Embryonic facial prominence (tissue), 1 donor: ENCODE measurements at regions not wholly inside any gene's neighbourhood (a gene's known extent, or its start where the extent isn't known, plus 50 kb on each side); places are given as distances from the start of the nearest gene placed in this dataset.

Experiments
- DNase-seq: peaks from one replicate; pipeline ENCODE4 v3.0.0-alpha.2; 2016; ENCODE audit errors: extremely low spot score

- DNase-seq, result no peak
These were observed 283.7 kb upstream of the BRINP1 start for GRCh38 chr9:119652931-119653330.

GRCh38 chr9:119649205-119649604 is 280.0 kb upstream of the BRINP1 start:
- no peak for DNase-seq

DNA sequence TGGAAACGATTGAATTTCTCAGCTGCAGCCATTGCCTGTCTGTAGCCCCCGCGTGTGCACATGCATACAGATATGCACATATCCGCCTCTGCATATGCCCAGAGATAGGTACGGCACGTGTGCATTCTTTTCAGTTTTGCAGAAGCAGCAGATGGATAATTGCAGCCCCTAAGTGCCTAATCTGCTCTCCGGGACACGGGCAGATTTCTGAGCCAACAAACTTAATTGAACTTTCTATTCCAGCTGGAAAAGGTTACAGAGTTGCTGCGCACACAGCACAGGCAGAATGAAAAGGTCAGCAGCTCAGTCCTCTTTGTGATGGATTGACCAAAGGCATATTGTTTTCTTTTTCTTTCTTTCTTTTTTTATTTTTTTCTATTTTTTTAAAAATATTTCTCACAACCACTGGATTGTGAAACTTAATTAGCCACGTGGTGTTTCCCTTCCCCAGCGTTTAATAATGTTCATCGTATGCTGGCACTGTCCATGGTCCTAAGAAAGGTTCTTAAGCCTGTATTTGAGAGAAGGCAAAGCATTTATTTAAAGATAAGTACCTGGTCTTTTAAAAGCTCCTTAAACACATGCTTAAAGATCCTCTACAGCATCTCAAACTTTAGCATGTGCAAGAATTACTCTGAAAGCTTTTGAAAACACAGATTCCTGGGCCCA is 270.2 kb upstream of the BRINP1 start:
- DNase-seq, result peak; percentile 35

DNA sequence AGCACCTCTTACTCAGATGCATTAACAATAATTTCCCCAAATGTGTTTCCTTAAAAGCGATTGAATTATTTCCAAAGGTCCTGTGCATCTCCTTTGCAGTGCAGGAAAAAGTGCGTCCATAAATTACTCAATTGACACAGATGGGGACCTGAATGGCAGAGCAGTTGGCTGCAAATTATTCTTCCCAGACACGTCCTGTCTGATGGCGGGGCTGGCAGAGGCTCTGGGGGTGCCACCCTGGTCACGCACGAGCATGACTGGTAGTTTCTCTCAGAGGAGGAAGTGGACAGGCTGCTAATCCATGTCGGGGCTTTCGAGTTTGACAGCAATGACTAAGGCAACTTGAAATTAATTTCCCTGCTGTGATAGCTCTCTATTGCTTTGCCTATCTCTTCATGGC is 264.8 kb upstream of the BRINP1 start:
- DNase-seq, result no peak

DNA sequence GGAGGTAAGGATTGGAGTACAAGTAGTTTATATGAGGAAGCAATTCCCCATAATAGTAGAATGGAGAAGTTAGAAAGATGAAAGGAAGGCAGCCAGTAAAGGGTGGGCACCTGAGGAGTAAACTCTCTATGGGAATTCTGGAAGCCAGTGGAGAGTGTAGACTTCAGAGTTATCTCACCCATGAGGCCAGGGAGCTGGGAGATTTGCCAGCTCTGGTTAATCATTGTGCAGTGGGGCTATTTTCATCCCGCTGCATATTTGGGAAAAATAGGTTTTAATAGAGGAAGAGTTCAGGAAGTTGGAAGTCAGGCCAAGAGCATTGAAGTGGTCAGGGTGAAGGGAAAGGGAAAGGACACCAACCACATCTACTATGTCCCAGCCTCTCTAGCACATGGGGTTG is 242.3 kb upstream of the BRINP1 start:
- no peak for DNase-seq

DNA sequence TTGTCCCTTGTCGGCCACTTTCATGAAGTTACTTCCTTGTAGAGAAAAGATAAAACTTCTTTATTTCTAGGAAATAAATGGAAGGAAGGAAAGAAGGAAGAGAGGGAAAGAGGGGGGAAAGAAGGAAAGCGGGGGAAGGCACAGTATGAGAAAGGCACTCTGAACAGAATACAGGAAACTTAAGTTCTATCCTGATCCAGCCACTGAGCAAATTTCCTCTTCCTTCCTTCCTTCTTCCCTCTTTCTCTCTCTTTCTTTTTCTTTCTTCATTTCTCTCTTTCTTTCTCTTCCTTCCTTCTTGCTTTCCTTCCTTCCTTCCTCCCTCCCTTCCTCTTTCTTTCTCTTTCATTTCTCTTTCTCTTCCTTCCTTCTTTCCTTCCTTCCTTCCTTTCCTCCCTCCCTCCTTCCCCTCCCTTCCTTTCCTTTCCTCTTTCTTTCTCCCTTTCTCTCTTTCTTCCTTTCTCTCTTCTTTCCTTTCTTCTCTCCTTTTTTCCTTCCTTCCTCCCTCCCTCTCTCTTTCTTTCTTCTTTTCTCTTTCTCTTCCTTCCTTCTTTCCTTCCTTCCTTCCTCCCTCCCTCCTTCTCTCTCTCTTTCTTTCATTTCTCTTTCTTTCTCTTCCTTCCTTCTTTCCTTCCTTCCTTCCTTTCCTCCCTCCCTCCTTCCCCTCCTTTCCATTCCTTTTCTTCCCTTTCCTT is 240.2 kb upstream of the BRINP1 start:
- DNase-seq, result no peak

DNA sequence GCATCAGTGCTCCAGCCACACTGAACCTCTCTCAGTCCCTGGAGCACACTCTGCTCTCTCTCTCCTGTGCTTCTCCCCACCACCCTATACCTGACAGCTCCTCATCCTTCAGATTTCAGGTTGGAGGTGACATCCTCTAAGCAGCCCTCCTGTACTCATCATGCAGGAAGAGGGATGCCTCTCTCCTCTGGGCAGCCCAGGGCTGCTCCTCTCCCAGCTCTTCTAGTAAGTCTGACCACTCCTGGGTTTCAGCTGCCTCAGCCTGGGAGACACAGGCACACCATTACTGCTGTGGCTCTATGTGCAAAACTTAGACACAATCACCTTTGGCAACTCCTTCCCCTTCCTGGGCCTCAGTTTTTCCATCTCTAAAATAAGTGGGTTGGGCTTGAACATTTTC is 232.4 kb upstream of the BRINP1 start:
- no peak for DNase-seq

DNA sequence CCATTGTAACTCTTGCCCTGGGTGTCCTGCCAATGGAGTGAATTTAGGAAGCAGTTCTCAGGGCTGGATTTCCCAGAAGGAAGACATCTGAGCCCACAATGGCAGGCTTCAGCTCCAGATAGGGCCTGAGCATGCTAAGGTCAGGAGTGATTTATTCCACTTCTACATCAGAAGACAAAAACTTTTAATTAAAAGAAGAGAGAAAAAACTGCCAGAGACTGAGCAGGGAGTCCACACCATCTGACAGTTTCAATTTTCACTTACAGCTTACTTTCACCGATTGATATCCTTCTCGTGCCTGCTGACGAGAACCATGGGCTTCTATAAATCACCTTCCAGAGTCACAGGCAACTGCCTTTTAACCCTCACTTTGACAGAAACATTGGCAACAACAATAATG is 228.3 kb upstream of the BRINP1 start:
- no peak for DNase-seq

DNA sequence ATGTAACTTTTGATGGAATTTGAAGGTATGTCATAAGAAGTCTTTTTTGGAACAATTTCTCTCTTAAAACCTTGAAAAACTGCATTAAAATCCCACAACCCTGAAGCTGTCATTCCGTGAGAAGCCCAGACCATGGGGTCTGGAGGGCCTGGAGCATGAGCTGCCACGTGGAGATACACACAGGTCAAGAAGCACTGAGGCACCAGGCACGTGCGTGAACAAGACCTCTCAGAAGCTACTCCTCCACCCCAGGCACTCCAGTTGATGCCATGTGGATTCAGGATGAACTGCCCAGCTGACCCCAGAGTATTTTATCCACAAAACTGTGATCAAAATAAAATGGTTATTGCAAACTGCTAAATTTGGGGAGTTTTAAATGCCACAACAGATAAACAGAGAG is 227.5 kb upstream of the BRINP1 start:
- no peak for DNase-seq

DNA sequence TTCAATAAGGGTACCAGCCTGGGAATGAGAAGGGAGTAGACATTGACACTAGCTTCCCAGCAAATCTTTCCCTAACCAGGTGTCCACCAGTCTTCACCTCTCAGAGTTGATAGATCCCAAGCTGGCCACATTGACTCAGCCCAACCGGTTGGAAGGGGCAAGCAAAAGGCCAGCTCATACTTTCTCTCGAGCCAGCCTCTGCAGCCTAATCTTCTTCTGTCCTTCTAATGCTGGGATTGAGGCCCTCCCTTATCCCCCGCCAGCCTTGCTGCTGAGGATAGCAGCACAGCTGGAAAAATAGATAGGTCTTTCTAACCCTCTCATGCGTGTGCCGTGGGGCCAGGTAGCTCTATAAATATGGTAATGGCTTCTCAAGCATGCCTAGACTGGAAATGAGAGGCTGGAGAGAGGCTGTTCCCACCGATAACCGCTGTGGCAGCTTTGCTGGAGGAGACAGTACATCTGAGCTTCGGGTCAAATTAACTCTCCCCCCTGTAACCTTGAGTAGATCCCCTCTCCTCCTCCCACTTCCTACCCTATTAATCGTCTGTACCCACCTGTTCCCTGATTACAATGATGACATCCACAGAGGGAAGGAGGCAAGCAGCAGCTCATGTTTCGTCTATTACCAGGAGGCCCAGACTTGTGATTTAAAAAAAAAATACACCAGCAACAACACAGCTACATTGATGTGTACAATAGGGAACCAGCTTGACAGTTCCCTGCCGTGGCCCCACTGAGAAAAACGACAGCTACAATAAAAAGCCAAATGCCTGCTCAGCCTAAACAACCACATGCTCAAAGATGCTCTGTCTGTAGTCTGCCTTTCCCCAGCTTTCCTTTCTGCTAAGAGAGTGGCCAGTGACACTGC is 219.9 kb upstream of the BRINP1 start:
- DNase-seq, result no peak

GRCh38 chr9:119577881-119578280 is 208.6 kb upstream of the BRINP1 start:
- DNase-seq, result no peak

DNA sequence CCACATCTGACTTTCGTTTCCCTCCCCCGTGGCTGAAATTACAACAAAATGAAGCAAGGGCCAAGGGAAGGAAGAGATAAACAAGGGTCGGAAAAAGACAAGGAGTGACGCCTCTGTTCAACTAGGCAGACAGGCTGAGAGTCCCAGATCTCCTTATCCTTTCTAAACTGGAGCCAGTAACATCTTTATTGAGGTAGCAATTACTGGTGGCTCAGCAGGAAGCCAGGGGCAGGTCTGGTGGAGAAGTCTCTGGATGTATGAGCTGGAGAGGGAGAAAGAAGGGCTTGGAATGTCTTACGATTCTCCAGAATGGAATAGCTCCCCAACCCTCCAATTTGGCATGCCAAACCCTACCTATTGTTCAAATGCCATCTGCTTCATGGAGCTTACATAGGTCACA is 190.8 kb upstream of the BRINP1 start:
- DNase-seq, result no peak

DNA sequence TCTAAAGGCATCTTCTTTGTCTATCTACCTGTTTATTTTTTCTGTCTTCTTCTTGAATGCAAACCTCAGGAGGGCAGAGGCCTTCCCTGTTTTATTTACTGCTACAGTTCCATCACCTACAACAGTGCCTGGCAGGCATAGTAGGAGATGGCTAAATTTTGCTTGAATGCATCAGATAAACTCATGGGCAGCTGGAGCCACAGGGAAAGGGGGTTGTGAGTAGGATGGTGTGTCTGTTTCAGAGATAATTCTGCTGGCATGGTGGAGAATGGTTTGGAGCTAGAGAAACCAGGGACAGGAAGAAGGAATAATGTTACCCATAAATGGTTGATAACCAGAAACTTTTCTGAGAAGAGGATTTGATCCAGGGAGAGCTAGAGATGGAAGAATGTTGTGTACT is 189.8 kb upstream of the BRINP1 start:
- DNase-seq, result no peak

DNA sequence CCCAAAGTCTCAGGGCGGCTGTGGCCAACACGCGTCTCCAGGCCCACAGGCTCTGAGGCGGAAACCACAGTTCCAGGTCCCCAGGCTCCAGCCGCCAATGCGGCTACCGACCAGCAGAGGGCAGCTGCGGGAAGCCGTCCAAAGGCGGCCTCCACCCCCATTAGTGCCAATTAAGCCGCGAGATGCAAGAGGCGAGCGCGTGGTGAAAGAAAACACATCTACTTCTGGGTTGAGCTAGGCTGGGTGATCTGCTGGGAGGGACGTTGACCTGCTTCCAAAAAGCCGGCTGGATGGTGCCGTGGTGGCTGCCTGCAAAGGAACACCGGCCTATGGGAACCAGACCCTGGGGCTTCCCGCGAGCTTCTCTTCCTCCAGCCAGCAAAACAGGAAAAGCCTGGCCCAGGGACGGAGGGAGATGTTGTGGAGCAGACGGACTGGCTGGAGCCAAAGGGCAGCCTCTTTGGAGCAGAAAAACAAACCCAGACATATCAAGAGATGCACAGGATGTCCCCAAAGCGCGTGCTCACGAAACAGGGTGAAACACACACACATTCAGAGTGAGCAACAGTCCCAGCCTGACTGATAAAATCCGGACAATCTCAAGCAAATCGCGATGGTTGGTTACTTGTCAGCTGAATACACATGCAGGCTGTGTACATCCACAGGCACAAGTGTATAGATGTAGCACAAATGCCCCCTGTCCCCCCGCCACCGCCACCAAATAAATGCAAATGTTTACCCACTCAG is 187.1 kb upstream of the BRINP1 start:
- no peak for DNase-seq

DNA sequence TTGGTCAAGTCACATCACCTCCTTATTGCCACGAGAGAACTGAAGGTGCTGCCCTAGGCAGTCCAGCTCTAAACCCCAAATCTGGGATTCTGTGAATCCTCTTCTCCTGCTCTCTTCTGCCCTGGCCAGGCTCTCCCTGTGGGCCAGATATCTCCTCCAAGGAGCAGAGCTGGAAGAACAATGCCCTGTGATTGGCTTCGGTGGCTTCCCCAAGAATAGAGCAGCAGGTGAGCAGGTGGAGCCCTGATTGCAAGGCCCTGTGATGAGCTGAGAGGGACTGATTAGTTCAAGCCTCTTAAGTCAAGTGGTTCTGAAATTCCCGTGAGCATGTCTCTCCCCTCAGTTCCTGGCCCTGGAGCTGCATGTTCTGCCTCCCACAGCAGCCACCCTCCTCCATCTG is 175.3 kb upstream of the BRINP1 start:
- no peak for DNase-seq

GRCh38 chr9:119537138-119537537 is 167.9 kb upstream of the BRINP1 start:
- DNase-seq, result no peak

- DNase-seq, result no peak
These were observed 164.3 kb upstream of the BRINP1 start for GRCh38 chr9:119533504-119533903.

DNA sequence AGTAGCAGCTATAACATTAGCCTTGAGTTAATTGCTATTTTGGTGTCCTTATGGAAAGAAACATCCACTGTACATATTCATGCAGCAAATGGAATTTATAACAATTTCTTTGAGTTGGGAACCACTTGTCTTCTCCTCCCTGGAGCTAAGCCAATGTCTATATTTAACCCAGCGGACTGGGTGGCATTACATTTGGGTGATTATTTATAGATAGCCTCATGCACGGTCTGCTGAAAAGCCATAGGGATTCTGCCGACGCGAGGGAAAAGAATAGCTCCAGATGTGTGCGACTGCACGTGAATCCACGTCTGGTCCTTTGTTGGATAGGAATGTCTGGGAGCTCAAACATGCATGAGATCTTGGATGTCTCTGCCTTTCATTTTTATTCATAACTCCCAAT is 157.5 kb upstream of the BRINP1 start:
- no peak for DNase-seq

DNA sequence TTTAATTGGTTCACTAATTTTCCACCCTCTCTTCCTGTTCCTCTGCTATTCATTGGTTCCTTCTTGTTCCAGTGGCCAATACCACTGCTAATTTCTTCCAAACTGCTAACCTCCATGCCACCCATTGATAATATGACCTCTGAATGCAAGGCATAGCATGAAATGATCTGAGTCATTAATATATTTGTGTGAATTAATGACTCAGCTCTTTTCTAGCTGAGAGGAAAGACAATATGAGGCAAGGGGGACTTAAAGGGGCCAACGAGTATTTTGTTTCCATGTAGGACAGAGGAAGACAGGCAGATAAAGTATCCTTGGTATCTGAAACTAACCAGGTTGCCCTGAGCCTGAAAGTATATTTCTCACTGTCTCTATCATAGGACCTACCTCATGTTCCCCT is 154.3 kb upstream of the BRINP1 start:
- DNase-seq, result no peak

DNA sequence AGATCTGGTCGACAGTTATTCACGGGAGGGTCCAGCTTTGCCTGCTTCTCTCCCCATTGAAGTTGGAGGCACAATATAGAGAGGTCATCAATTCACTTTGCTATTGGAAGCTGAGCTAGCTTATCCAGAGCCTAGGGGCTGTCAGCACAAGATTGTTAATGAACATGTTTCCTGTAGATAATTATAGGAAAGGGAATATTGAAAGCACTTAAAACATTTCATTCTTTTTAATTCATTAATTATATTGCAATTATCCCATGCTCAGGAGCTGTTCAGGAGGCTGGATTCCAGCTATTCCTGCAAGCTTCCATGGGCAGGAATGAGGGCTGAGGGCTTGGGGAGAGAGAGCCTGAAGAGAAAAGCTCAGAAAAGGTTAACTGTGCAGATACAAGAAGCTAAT is 153.1 kb upstream of the BRINP1 start:
- no peak for DNase-seq

DNA sequence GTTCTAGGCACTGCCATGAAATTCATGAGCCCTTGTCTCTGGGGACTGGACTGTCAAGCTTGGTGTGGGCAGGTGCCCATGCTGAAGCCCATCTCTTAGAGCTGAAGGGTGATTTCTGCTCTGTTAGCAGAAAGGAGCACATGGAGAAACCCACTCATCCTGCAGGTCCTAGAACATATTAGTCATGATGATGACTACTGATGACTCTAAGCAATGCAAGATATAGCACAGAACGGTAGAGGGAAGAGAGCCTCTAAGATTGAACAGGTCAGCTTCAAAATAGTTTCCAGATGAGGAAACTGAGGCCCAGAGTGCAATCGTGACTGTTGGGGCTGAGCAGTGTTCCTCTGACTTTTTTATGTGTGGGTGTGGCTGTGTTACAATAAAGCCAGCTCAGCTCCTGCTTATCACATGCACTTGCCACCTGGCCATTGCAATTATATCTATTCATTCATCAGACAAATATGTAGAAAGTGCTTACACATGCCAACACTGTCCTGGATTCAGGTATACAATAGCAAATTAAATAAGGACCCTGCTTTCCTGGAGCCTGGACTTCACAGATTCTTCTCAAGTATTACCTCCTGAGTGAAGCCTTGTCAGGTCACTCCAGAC is 140.2 kb upstream of the BRINP1 start:
- no peak for DNase-seq

GRCh38 chr9:119501374-119501773 is 132.1 kb upstream of the BRINP1 start:
- no peak for DNase-seq
